ENCODE measurements at regions not wholly inside any gene's neighbourhood (a gene's known extent, or its start where the extent isn't known, plus 50 kb on each side); places are given as distances from the start of the nearest gene placed in this dataset.

DNA sequence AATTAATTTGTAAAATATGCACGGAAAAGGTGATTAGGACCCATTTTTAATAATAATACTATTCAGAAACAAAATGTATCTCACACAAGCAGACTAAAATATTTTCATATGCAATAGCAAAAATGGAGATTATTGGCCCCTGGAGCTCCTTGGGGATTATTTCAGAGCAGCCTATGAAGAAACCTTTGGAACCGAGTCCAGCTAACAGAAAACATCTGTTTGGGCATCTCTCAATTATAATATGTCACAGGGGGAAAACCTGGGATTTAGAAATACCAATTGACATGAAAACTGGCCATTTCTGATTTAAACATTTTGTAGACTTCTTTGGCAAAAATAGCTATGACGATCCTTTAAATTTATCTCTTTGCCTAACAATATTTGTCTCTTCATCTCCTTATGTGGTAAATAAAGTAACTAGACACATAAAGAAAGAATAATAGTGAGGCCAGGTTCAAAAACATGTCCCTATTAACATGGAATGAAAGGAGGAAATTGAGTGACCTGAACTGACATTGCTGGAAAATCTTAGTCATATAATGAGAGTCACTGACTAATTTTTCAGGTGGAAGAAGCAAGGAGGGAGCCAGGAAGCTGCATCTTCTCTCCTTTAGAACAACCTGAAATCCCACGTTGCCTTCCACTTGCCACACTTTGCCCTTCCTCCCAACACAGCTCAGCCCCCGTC, 199.0 kb downstream of the SOD2 start:
- TF ChIP-seq, protein P1, sequence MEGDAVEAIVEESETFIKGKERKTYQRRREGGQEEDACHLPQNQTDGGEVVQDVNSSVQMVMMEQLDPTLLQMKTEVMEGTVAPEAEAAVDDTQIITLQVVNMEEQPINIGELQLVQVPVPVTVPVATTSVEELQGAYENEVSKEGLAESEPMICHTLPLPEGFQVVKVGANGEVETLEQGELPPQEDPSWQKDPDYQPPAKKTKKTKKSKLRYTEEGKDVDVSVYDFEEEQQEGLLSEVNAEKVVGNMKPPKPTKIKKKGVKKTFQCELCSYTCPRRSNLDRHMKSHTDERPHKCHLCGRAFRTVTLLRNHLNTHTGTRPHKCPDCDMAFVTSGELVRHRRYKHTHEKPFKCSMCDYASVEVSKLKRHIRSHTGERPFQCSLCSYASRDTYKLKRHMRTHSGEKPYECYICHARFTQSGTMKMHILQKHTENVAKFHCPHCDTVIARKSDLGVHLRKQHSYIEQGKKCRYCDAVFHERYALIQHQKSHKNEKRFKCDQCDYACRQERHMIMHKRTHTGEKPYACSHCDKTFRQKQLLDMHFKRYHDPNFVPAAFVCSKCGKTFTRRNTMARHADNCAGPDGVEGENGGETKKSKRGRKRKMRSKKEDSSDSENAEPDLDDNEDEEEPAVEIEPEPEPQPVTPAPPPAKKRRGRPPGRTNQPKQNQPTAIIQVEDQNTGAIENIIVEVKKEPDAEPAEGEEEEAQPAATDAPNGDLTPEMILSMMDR (IDR thresholded peaks at IDR 0.05): no peak
- TF ChIP-seq ZFX (IDR thresholded peaks at IDR 0.05; ENCODE audit: borderline replicate concordance): no peak

Data from 22Rv1 (cell line).